DMS53 (cell line): ENCODE measurements at regions not wholly inside any gene's neighbourhood (a gene's known extent, or its start where the extent isn't known, plus 50 kb on each side); places are given as distances from the start of the nearest gene placed in this dataset.
A peak's percentile ranks its signal among the peaks of the same experiment; 100 is the strongest.

Experiments
- DNase-seq: peaks from one replicate; lab custom pipeline; 2025; lab: John Stamatoyannopoulos, UW

DNA sequence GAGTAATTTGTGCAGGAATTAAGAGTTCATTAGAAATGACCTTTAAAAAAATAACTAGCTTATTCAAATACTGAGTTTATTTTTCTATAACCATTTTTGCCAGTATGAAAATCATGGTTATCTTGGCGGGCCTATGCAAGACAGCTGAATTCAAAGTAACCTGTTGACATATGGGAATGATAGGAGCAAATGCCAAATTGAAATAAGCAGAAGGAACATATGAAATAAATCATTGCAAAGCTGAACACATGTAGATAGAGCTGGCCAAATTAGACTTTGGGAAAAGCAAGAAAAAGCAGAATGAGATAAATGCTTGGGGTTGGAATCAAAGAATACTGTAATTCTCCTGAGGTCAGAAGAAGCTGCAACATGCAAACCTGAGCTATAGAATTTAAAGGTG, 372.5 kb downstream of the ADAMTS20 start:
- no peak for DNase-seq

GRCh38 chr12:43177276-43177675, 374.7 kb downstream of the ADAMTS20 start:
- no peak for DNase-seq

GRCh38 chr12:43169115-43169681, 382.8 kb downstream of the ADAMTS20 start:
- DNase-seq = no peak

GRCh38 chr12:43167691-43168090, 384.3 kb downstream of the ADAMTS20 start:
- DNase-seq = no peak

GRCh38 chr12:43165351-43165750, 386.7 kb downstream of the ADAMTS20 start:
- no peak for DNase-seq

DNA sequence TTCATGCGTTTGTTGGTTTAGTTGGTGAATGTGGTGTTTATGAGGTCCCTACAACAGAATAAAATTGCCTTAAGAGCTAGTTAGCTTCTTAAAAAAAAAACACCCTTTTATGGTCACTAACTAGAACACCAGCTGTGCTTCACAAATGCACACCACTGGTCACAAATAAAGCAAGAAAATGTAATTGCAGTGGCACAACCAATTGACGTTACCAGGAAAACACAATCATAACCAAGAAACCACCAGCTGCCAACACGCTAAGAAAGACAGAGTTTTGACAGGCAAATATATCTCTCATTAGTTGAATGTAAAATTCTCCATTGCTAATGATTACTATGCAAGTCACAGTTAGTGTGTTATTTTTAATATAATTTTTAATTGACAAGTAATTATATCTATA, 389.9 kb downstream of the ADAMTS20 start:
- no peak for DNase-seq

- no peak for DNase-seq
Observed at GRCh38 chr12:43159506-43159905, 392.5 kb downstream of the ADAMTS20 start.

DNA sequence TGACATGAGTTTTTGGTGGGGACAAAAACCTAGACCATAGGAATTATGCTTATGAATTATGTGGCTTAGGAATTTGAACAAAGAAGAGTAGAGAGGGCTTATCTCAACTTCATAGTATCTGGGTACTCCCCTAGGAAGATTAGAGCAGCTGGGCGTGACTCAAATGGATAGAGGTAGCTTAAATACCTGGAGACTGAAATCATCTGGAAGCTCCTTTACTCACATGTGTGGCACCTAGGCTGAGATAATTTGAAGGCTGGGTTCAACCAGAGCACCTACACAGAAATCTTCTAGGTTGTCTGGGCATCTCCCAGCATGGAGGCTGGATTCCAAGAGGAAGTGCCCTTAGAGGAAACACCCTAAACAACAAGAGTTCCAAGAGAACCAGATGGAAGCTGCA, 393.9 kb downstream of the ADAMTS20 start:
- DNase-seq = no peak

GRCh38 chr12:43155376-43155775, 396.6 kb downstream of the ADAMTS20 start:
- DNase-seq = no peak

DNA sequence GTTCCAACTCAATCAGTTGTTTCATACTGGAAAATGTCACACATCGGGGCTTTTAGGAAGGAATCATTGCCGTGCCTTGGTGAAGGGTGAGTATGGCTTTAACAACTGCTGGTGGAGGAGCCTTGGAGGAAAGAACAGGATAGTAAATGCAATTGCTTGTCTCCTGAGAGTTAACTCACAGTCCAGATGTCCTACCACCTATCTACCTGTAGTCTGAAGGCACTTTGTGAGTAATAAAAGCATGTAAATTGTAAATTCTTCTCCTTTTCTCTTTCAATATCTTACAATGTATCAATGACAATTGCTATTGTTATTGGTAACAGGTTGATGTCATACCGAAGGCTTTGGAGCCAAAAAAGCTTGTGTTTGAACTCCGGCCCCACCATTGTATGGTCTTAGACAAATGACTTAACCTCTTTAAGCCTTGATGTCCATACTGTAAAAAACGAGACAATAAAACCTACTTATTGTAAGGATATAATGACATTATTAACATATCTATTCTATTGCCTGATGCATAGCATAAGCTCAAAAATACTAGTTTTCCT, 397.4 kb downstream of the ADAMTS20 start:
- DNase-seq = peak; percentile 23

DNA sequence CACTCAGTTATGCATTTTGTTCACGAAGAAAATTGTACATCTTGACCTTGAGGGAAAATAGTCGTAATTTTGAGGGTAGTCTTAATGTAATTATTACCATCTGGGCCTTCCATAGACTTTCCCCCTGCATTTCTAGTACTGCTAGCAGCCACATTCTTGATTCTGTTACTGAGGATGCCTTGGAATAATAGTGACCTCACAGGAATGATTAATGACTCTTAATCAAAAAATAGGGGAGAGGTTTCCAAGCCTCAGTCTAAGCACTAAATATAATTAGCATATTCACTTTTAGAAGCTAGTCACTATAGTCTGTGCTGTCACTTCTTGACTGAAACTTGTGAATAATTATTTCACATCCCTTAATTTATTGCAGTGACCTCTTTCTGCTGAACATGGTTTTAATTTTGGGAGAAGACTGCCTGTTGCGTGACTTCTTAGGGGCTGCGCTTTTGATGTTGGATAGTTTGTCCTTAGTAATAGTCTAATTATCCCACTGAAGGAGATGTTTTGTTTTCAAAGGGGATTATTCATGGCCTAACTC, 400.5 kb downstream of the ADAMTS20 start:
- no peak for DNase-seq

- DNase-seq = no peak
Observed at GRCh38 chr12:43148691-43149090, 403.3 kb downstream of the ADAMTS20 start.

DNA sequence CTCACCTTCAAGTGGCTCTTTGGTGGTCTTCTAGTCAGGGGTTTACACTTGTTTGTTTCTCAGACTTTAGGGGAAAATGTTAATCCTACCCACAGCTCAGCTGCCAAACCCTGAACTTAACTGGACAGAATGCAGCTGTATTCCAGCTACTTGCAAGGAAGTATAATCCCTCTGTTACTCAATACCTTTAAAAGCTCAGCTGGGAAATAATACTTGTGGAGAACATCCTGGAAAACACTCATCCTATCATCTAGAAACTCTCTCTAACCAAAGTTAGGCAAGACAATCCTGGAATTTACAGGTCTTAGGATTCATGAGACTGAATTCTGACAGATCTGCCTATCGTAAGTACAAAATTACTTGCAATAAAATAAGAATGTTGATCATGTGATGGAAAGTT, 404.1 kb downstream of the ADAMTS20 start:
- DNase-seq = no peak

GRCh38 chr12:43145481-43145880, 406.5 kb downstream of the ADAMTS20 start:
- DNase-seq = no peak

DNA sequence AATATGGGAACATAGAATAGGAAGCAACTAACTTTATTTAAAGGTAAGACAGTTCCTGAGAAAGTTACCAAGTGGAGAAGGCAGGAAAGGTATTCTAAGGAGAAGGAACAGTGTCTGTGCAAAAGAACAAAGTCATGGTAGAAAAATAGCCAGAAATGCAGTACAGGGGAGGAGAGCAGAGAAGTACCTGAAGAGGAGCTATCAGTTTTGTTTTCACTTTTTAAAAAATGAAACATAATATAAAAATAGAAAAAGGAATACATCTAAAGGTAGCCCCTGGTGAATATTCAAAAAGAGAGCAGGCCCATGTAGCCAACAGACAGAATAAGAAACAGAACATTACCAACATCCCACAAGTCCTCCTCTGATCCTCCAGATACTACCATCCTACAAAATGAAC, 408.7 kb downstream of the ADAMTS20 start:
- no peak for DNase-seq

- DNase-seq = no peak
Observed at GRCh38 chr12:43132291-43132690, 419.7 kb downstream of the ADAMTS20 start.

DNA sequence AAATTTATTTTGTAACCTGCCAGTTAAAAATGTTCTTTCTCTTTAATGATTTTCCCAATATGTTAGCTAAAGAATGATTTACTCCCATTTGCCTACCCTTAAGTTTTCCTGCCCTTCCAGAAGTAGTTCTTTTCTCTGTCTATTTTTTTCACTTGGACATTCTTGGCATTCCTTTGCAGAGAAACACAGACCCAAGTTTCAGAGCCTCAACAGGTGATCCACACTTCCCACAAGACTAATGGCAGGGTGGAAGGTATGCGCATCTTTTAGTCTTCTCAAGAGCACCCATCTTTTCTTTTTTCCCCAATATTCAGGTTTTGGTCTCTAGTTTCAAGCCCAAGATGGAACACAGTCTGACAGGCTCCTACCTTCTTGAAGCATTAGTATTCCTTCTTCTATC, 420.7 kb downstream of the ADAMTS20 start:
- no peak for DNase-seq

GRCh38 chr12:43127886-43128549, 424.0 kb downstream of the ADAMTS20 start:
- DNase-seq = no peak

DNA sequence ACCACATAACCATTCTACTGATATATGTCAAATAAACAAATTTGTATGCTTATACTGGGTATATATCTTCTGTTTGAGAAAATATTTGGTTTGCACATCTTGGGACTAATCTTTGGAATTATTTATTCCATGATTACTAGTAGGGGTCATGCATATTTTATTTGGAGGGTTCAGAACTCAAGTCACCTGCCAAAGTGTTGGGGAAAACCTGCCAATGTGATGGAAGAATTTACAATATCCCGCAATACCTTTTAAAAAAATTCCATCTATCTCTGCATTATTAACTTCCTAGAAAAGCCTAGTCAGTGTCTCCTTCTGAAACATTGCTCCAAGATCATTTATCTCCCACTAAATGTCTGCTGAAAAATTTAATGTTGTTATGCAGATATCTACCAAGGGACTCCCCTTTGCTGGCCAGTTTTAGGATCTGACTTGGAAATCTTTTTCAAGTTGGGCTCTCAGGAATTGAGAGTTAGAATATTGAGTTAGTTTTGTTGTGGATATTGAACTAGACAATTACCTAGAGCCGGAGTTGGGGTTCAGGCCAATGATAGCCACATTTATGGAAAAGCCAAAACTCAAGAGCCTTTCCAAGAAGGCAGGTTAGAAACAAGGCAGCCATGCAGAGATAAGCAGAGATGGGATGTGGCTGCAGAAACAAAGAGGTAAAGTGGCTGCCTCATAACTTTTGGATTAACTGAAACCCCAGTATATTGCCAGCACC, 425.2 kb downstream of the ADAMTS20 start:
- DNase-seq = no peak

GRCh38 chr12:43123461-43123860, 428.5 kb downstream of the ADAMTS20 start:
- DNase-seq = no peak

GRCh38 chr12:43120150-43120549, 431.9 kb downstream of the ADAMTS20 start:
- no peak for DNase-seq

- no peak for DNase-seq
Observed at GRCh38 chr12:43118881-43119280, 433.1 kb downstream of the ADAMTS20 start.

- DNase-seq = no peak
Observed at GRCh38 chr12:43118234-43118633, 433.8 kb downstream of the ADAMTS20 start.
